ENCODE measurements at regions not wholly inside any gene's neighbourhood (a gene's known extent, or its start where the extent isn't known, plus 50 kb on each side); places are given as distances from the start of the nearest gene placed in this dataset.

GRCh38 chr2:42908518-42909200, 116.3 kb upstream of the HAAO start:
- BruUV-seq (replicated peaks), result no TSS peak
- ChIA-PET SMC1A (ENCODE audit: uncharacterized antibody, unreplicated experiment) (interaction anchor here (1.1 to 1.5 kb wide), 4 partner anchors 9 to 78 kb away, joined by 3 to 7 read pairs (median 4); no protein-coding TSS in a partner anchor), RAD21 (ENCODE audit: unreplicated experiment) (interaction anchor here (1.9 kb wide), 1 partner anchor 49 kb away, joined by 5 read pairs; no protein-coding TSS in a partner anchor), CTCF (interaction anchor here (0.6 to 2.1 kb wide), 7 partner anchors 12 to 81 kb away, joined by 3 to 4 read pairs (median 3); no protein-coding TSS in a partner anchor), POLR2A (interaction anchor here (0.6 kb wide), 1 partner anchor 1836 kb away, joined by 3 read pairs; no protein-coding TSS in a partner anchor)
- Histone ChIP-seq H3K9ac (ENCODE audit: control insufficient read depth, insufficient read depth, low read length) (0 out of 2 replicates have a peak overlapping the region, but pooled peaks have one; percentile 4), H4K20me1 (ENCODE audit: control insufficient read depth, insufficient read depth) (no peaks in the 10 kb centered on the region), H3K4me2 (ENCODE audit: control insufficient read depth, insufficient read depth) (peak overlapping the region; percentile 87), H3K36me3 (ENCODE audit: control insufficient read depth in 2 of 2, insufficient read depth in 2 of 2, low read length in 1 of 2) (no peaks in the 10 kb centered on the region), H2AFZ (ENCODE audit: control insufficient read depth, low read depth, low read length) (peak overlapping the region; percentile 59), H3K27ac (ENCODE audit: control insufficient read depth, insufficient read depth) (peak overlapping the region; percentile 29; the same call in 1 of the 2 replicates), H3K4me1 (ENCODE audit: control insufficient read depth, insufficient read depth, low read length) (peaks cover 32% of the 10 kb centered on the region), H3K4me3 (peak overlapping the region; percentile 41; the same call in 1 of the 2 replicates), H3K27me3 (replicated peaks in 1 of 2; ENCODE audit: control insufficient read depth in 2 of 2, insufficient read depth in 2 of 2, low read length in 1 of 2) (no peaks in the 10 kb centered on the region), H3K79me2 (ENCODE audit: control insufficient read depth, insufficient read depth, low read length) (no peaks in the 10 kb centered on the region), H3K9me3 (replicated peaks; ENCODE audit: control insufficient read depth, insufficient read depth, low read length) (no peaks in the 10 kb centered on the region)
- TF ChIP-seq KLF5 (IDR thresholded peaks at IDR 0.05; ENCODE audit: partially characterized antibody) (no peak), BRCA1 (IDR thresholded peaks at IDR 0.05; ENCODE audit: low read depth, low read length) (no peak), SMAD1 (IDR thresholded peaks at IDR 0.05; ENCODE audit: low read depth, partially characterized antibody) (no peak), MEF2B (IDR thresholded peaks at IDR 0.05; ENCODE audit: partially characterized antibody, poor library complexity, severe bottlenecking) (peak; percentile 74), BCL11A (IDR thresholded peaks at IDR 0.05; ENCODE audit: low read depth, low read length) (no peak), SMAD5 (IDR thresholded peaks at IDR 0.05; ENCODE audit: low read depth) (no peak), ZNF24 (IDR thresholded peaks at IDR 0.05) (no peak), MEF2A (IDR thresholded peaks at IDR 0.05; ENCODE audit: insufficient read depth, low read depth, low read length) (peak; percentile 97), SPI1 (IDR thresholded peaks at IDR 0.05; ENCODE audit: borderline replicate concordance, insufficient read depth, low read depth, low read length) (no peak), RAD51 (IDR thresholded peaks at IDR 0.05) (no peak), TARDBP (IDR thresholded peaks at IDR 0.05; ENCODE audit: borderline replicate concordance) (no peak), NFIC (IDR thresholded peaks at IDR 0.05; ENCODE audit: low read depth, low read length) (0 out of 2 replicates have a peak, but pooled peaks have one; percentile 27), RUNX3 (IDR thresholded peaks at IDR 0.05; ENCODE audit: low read length) (peak; percentile 51)
- intact Hi-C loops (cut with micrococcal nuclease; ENCODE audit: unreplicated experiment) (no loop called here), in situ Hi-C loops (cut with MboI) (no loop called here)
- no peak for ATAC-seq
- peak; percentile 79 for FAIRE-seq
- DNase-seq (ENCODE audit: low read depth, low spot score), result no peak
- WGBS (ENCODE audit: insufficient coverage, insufficient replicate concordance, low lambda C conversion rate, missing lambda C conversion rate), result 7% methylated on average over 6 of the region's 6 CpGs
